ENCODE measurements at regions not wholly inside any gene's neighbourhood (a gene's known extent, or its start where the extent isn't known, plus 50 kb on each side); places are given as distances from the start of the nearest gene placed in this dataset.

DNA sequence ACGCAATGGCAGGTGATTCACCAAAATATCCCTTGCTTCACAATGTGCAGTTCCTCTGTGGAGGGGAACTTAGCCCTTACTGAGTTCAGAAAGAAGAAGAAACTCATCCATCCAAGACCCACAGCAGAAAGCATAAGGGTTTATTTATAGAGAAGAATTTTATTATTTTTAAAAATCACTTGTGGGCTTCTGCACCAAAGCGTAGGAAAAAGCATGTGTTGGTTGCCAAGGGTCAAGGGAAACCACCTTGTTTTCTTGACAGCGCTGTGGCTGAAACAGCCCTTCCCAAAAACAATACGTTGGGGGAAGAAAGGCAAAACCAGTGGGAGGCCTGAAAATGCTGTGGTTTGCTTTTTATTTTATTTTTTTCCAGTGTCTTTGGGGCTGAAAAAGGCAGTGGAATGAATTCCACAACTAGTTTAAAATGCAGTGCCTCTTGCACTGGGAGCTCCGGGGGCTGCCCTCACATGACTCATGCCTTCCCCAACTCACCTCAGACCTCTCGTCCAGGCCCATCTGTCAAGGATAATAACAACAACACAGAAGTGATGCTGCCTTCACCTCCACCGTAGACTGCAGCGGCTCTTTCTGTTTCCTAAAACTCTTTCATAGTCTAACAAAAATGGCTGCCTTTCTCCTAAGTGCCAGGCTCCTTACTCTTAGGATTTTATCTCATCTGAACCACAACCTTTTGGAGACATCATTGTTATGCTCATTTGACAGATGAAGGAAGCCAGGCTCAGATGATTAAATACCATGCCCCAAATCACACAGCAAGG lies 224.2 kb upstream of the JUN start:
- TF ChIP-seq, protein P1, sequence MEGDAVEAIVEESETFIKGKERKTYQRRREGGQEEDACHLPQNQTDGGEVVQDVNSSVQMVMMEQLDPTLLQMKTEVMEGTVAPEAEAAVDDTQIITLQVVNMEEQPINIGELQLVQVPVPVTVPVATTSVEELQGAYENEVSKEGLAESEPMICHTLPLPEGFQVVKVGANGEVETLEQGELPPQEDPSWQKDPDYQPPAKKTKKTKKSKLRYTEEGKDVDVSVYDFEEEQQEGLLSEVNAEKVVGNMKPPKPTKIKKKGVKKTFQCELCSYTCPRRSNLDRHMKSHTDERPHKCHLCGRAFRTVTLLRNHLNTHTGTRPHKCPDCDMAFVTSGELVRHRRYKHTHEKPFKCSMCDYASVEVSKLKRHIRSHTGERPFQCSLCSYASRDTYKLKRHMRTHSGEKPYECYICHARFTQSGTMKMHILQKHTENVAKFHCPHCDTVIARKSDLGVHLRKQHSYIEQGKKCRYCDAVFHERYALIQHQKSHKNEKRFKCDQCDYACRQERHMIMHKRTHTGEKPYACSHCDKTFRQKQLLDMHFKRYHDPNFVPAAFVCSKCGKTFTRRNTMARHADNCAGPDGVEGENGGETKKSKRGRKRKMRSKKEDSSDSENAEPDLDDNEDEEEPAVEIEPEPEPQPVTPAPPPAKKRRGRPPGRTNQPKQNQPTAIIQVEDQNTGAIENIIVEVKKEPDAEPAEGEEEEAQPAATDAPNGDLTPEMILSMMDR (IDR thresholded peaks at IDR 0.05) = no peak
- TF ChIP-seq POLR2A (IDR thresholded peaks at IDR 0.05) = no peak
